Omental fat pad (tissue), 3 donors: ENCODE measurements at regions not wholly inside any gene's neighbourhood (a gene's known extent, or its start where the extent isn't known, plus 50 kb on each side); places are given as distances from the start of the nearest gene placed in this dataset.

Experiments used
- ATAC-seq: fragments of 150-250 bp; one replicate; pipeline ENCODE4 v1.9.1; 2016; ENCODE audit warnings: mild to moderate bottlenecking, moderate library complexity; ENCODE audit not compliant: low FRiP score
- DNase-seq: peaks from one replicate; pipeline ENCODE4 v3.0.0-alpha.2; 2019; ENCODE audit warnings: low spot score
- TF ChIP-seq, protein P1 (sequence below), 3 donors: fragments of 450-650 bp; IDR thresholded peaks; one replicate each; pipeline ENCODE4 v1.5.1; 2016 to 2017; ENCODE audit warnings: antibody characterized with exemption in 3 of 3, mild to moderate bottlenecking in 3 of 3, moderate library complexity in 2 of 3

DNA sequence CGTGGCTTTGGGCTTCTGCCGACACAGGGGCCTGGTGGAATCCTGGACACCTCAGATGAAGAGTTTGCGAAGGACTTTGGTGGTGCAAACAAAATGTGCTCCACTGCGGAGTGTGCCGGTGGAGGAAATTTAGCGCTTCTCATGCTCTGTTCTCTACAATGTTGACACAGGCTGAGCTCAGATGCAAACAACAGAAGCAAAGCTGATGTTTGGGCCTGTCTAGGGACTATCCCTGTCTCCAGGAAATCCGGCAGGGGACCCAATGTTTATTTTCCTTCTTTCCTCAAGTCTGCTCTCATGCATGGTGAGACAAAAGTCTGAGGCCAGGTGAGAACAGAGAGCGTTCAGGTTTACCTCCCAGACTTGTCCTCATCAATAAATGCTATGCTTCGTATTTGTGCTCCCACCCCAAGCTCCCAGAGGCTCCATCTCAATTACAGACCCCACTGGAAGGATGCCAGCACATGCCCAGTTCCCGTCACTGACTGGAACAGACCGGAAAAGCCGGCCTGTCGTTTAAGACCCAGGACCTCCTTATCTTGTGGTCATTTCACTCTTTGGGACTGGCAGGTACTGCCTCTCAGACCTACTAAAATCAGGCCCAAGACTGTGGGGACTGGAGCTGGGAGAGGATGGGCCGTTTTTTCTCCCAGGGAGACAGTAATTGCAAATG is 105.7 kb upstream of the B3GAT1 start:
- DNase-seq (peak; percentile 17), ATAC-seq (no peak)
- TF ChIP-seq, protein P1, sequence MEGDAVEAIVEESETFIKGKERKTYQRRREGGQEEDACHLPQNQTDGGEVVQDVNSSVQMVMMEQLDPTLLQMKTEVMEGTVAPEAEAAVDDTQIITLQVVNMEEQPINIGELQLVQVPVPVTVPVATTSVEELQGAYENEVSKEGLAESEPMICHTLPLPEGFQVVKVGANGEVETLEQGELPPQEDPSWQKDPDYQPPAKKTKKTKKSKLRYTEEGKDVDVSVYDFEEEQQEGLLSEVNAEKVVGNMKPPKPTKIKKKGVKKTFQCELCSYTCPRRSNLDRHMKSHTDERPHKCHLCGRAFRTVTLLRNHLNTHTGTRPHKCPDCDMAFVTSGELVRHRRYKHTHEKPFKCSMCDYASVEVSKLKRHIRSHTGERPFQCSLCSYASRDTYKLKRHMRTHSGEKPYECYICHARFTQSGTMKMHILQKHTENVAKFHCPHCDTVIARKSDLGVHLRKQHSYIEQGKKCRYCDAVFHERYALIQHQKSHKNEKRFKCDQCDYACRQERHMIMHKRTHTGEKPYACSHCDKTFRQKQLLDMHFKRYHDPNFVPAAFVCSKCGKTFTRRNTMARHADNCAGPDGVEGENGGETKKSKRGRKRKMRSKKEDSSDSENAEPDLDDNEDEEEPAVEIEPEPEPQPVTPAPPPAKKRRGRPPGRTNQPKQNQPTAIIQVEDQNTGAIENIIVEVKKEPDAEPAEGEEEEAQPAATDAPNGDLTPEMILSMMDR (IDR thresholded peaks at IDR 0.05), result no peak

DNA sequence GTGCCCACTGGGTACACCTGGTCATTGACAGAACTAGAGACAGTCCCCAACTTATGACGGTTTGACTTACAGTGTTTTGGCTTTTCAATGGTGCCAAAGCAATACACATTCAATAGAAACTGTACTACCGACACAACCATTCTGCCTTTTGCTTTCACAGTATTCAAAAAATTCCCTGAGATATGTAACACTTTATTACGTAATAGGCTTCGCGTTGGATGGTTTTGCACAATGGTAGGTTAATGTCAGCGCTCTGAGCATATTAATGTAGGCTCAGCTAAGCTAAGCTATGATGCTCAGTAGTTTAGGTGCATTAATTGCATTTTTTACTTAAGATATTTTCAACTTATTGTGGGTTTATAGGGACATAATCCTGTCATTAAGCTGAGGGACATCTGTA is 105.1 kb upstream of the B3GAT1 start:
- no peak for DNase-seq
- ATAC-seq, result no peak
- TF ChIP-seq, protein P1 (IDR thresholded peaks at IDR 0.05), result no peak

DNA sequence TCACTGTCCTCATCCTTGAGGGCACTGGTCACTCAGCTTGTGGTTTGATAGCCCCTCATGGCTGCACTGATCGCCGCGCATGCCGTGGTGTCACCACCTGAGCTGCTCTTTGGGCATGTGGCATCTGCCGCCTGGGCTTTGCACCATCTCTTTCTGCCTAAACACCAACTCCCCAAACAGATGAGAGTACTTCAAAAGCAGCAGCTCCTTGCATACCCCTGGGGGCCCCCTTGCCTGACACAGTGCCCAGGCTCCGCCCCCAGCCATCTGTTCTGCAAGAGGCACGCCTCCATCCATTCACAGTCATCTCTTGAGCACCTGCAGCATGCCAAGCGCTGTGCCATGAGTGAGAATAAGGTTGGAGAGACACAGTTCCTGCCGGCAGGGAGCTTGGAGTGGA is 104.5 kb upstream of the B3GAT1 start:
- TF ChIP-seq, protein P1 (IDR thresholded peaks at IDR 0.05), result no peak
- no peak for ATAC-seq
- no peak for DNase-seq

DNA sequence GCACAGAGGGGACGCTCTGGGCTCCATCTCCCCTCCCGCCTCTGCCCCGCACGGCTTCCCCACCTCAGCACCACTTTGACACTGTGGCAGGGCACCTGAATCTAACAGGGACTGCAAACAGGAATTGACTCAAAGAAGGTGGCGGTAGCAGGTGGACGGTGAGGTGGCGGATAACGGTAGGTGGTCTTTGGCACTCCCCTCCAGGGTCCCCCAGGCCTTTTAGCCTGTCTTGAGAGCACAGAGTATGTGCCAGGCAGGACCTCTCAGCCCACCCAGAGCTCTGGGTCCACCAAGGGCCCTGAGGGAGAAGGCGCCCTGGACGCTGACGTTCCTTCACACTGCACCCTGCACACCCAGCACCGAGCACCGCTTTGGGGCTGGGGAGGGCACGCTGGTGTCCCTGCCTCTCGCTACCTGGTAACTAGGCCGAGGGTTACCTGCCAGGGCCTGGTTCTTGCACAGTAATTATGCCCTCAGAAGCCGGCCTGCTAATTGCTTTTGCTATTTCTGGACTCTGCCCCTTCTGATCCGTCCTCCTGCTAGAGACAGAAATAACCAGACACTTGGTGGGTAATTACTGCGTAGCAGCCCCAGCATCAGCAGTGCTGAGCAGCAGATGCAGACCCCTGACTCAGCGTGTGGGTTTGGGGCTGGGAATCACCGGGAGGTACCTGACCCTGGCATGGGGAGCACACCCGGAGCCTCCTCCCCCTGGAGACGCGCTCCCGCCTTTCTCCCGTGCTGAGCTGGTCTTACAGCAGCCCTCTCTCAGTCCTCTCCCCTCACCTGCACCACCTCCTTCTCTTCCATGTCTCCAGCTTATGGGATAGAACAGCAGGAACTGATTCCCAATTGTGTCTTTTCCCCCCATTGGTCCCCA is 103.3 kb upstream of the B3GAT1 start:
- DNase-seq (peak; percentile 10), ATAC-seq (no peak)
- TF ChIP-seq, protein P1 (IDR thresholded peaks at IDR 0.05), result no peak

DNA sequence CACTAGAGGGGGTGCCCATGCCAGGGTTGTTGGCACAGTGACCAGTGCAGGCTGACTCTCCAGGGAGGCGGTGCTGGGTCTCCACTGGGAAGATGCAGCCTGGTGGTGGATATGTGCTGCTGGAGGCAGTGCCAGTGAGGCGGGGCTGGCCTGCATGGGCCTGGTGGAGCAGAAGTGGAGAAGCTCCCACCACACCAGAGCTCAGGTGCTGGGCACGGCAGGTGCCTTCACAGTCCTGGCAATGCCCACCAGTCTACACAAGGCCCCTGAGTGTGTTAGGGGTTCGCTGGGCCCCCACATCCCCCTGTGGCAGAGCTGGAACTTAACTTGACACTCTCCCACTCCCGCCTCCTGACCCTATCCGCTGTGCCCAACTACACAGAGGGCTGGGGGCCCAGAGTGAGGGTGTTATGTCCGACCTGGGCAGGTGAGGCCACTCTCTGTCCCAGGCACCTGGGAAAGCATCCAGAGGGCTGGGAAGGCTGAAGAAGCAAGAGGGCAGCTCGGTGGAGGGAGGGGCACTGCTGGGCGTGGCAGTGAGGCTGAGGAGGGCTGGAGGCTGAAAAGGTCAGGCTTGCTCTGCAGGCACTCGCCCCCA is 102.4 kb upstream of the B3GAT1 start:
- peak; percentile 18 for DNase-seq
- TF ChIP-seq, protein P1 (IDR thresholded peaks at IDR 0.05), result no peak

DNA sequence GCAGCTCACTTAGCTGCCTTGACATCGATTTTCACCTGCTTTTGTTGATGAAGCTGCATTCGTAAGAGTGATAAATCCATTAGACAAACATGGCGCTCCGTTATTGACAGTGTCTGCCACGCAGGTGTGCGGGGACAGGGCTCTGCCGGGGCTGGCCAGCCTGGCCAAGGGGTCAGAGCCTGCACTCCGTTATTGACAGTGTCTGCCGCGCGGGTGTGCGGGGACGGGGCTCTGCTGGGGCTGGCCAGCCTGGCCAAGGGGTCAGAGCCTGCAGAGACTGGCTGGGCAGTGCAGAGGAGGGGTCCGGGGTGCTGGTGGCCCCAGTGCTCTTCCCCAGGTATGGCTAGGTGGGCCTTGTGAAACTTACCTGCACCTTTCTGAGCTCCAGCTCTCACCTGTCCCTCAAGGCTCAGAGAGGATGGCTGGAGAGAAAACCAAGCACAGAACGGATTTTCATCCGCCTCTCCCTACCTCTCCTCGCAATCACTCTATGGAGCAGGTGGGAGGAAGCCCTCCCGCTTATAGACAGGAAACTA is 101.6 kb upstream of the B3GAT1 start:
- no peak for ATAC-seq
- TF ChIP-seq, protein P1 (IDR thresholded peaks at IDR 0.05), result no peak
- no peak for DNase-seq

More for the DNA sequence above, 102.4 kb upstream of the B3GAT1 start:
- ATAC-seq, result no peak
